Activated T-helper 1 cell treated with anti-CD3 and anti-CD28 coated beads, Interleukin-2, amount 50 U/mL, for 16 hours (primary cell): ENCODE measurements at regions not wholly inside any gene's neighbourhood (a gene's known extent, or its start where the extent isn't known, plus 50 kb on each side); places are given as distances from the start of the nearest gene placed in this dataset.

ENCODE experiments used
- DNase-seq, 2 donors: peaks; one replicate each; pipeline ENCODE4 v3.0.0-alpha.2; 2020; ENCODE audit warnings: low read depth in 1 of 2, low spot score in 1 of 2

DNA sequence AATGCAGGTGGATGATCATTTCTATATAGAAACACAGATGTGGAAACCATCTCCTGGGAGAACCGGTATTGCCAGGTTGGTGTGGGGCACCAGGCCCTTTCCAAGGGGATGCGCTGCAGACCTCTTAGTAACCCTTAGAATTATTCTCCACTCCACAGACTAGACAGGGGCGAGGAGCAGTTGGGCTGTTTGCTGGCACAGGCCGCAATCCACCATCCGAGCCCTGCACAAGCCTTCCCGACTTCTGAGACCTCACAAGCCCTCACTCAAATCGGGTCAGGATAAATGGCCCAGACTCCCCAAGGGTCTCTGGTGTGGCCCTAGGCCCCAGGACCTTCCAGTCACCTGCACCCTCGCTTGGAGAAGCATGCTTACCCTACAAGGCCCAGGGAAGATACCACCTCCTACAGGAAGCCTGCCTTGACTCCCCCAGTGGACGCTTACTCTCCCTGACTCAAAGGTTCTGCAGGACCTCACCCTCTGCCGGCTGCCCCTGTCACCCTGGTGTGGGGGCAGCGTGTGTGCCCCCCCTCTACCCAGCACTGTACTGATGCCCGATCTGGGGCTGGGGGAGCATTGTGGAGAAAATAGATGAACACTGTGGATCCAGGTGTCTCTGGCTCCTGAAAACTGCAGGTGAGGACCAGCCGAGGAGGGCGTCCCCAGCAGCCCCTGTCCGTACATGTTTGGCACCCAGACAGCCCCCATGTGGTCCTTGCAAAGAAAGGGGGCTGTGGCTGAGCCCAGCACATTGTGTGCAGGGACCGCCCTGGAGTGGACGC lies 49.8 kb upstream of the ACSF3 start:
- DNase-seq: no peak
